ENCODE measurements at regions not wholly inside any gene's neighbourhood (a gene's known extent, or its start where the extent isn't known, plus 50 kb on each side); places are given as distances from the start of the nearest gene placed in this dataset.
"Not testable (repeated sequence)": the region's sequence is repeated elsewhere in the genome, so short reads cannot be mapped to it uniquely, and the experiment has no call there.

DNA sequence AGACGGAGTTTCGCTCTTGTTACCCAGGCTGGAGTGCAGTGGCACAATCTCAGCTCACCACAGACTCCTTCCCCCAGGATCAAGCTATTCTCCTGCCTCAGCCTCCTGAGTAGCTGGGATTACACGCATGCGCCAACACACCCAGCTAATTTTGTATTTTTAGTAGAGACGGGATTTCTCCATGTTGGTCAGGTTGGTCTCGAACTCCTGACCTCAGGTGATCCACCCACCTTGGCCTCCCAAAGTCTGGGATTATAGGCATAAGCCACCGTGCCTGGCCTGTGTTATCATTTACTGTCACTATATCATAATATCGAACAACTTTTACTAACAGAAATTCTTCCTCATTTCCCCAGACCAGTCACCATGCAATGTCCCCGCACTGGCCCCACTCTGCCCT lies 104.0 kb upstream of the DLG1 start:
- TF ChIP-seq, protein P1, sequence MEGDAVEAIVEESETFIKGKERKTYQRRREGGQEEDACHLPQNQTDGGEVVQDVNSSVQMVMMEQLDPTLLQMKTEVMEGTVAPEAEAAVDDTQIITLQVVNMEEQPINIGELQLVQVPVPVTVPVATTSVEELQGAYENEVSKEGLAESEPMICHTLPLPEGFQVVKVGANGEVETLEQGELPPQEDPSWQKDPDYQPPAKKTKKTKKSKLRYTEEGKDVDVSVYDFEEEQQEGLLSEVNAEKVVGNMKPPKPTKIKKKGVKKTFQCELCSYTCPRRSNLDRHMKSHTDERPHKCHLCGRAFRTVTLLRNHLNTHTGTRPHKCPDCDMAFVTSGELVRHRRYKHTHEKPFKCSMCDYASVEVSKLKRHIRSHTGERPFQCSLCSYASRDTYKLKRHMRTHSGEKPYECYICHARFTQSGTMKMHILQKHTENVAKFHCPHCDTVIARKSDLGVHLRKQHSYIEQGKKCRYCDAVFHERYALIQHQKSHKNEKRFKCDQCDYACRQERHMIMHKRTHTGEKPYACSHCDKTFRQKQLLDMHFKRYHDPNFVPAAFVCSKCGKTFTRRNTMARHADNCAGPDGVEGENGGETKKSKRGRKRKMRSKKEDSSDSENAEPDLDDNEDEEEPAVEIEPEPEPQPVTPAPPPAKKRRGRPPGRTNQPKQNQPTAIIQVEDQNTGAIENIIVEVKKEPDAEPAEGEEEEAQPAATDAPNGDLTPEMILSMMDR (IDR thresholded peaks at IDR 0.05; ENCODE audit: low read depth, low read length, poor library complexity, severe bottlenecking) = not testable (repeated sequence)
- not testable (repeated sequence) for TF ChIP-seq EZH2phosphoT487 (IDR thresholded peaks at IDR 0.05; ENCODE audit: borderline replicate concordance, low read length)
